ENCODE measurements at regions not wholly inside any gene's neighbourhood (a gene's known extent, or its start where the extent isn't known, plus 50 kb on each side); places are given as distances from the start of the nearest gene placed in this dataset.

GRCh38 chr11:23840872-23841271, 656.0 kb upstream of the LUZP2 start:
- TF ChIP-seq CTCF (IDR thresholded peaks at IDR 0.05) (no peak), POLR2A (IDR thresholded peaks at IDR 0.05) (no peak)
